HG03469 (cell line): ENCODE measurements at regions not wholly inside any gene's neighbourhood (a gene's known extent, or its start where the extent isn't known, plus 50 kb on each side); places are given as distances from the start of the nearest gene placed in this dataset.

Experiments
- ATAC-seq: cut with Tn5 transposase; IDR thresholded peaks from one replicate; pipeline ENCODE4 v1.9.1; 2021; ENCODE audit warnings: mild to moderate bottlenecking, moderate library complexity, moderate number of reproducible peaks; ENCODE audit not compliant: unreplicated experiment

GRCh38 chr4:30837131-30837539, 117.0 kb downstream of the PCDH7 start:
- ATAC-seq, result no peak

- no peak for ATAC-seq
Measured at GRCh38 chr4:30837861-30838260, 117.7 kb downstream of the PCDH7 start.

GRCh38 chr4:30838331-30838730, 118.2 kb downstream of the PCDH7 start:
- ATAC-seq, result no peak

GRCh38 chr4:30839583-30840520, 119.7 kb downstream of the PCDH7 start:
- ATAC-seq, result no peak

GRCh38 chr4:30840571-30840970, 120.4 kb downstream of the PCDH7 start:
- no peak for ATAC-seq

- ATAC-seq, result no peak
Measured at GRCh38 chr4:30842142-30842541, 122.0 kb downstream of the PCDH7 start.

- ATAC-seq, result no peak
Measured at GRCh38 chr4:30842689-30843088, 122.5 kb downstream of the PCDH7 start.

- no peak for ATAC-seq
Measured at GRCh38 chr4:30844861-30845582, 124.9 kb downstream of the PCDH7 start.

- ATAC-seq, result no peak
Measured at GRCh38 chr4:30847167-30847566, 127.0 kb downstream of the PCDH7 start.

GRCh38 chr4:30847958-30848357, 127.8 kb downstream of the PCDH7 start:
- no peak for ATAC-seq

- ATAC-seq, result no peak
Measured at GRCh38 chr4:30854531-30854930, 134.4 kb downstream of the PCDH7 start.

- ATAC-seq, result no peak
Measured at GRCh38 chr4:30855232-30855631, 135.1 kb downstream of the PCDH7 start.

GRCh38 chr4:30856795-30857564, 136.8 kb downstream of the PCDH7 start:
- ATAC-seq, result no peak

- no peak for ATAC-seq
Measured at GRCh38 chr4:30860978-30861377, 140.8 kb downstream of the PCDH7 start.

- ATAC-seq, result no peak
Measured at GRCh38 chr4:30862196-30862595, 142.0 kb downstream of the PCDH7 start.

GRCh38 chr4:30863021-30863420, 142.9 kb downstream of the PCDH7 start:
- no peak for ATAC-seq

- ATAC-seq, result no peak
Measured at GRCh38 chr4:30865691-30866090, 145.5 kb downstream of the PCDH7 start.

GRCh38 chr4:30866346-30866745, 146.2 kb downstream of the PCDH7 start:
- ATAC-seq, result no peak

- no peak for ATAC-seq
Measured at GRCh38 chr4:30866907-30867306, 146.7 kb downstream of the PCDH7 start.

- no peak for ATAC-seq
Measured at GRCh38 chr4:30867427-30867826, 147.3 kb downstream of the PCDH7 start.
